ENCODE measurements at regions not wholly inside any gene's neighbourhood (a gene's known extent, or its start where the extent isn't known, plus 50 kb on each side); places are given as distances from the start of the nearest gene placed in this dataset.

GRCh38 chr10:61825628-61826027, 75.9 kb upstream of the ARID5B start:
- H3K4me1 ChIP-seq (ENCODE audit: insufficient read depth, low read length) = no peaks in the 10 kb centered on the region
- no peaks in the 10 kb centered on the region for H3K9me3 Mint-ChIP-seq
- H3K18ac ChIP-seq (ENCODE audit: insufficient read length, low read depth, low read length) = no peak overlapping the region
- no peaks in the 10 kb centered on the region for H4K20me1 ChIP-seq (ENCODE audit: control insufficient read depth, insufficient read depth, insufficient read length)
- no peak overlapping the region for H2BK20ac ChIP-seq (ENCODE audit: low read depth, low read length, poor library complexity, severe bottlenecking)
- no peak overlapping the region for H3K23ac ChIP-seq (ENCODE audit: insufficient read length, low read depth, low read length)
- H3K56ac ChIP-seq (ENCODE audit: insufficient read length, low read depth, low read length) = no peak overlapping the region
- no peak overlapping the region for H2BK15ac ChIP-seq (ENCODE audit: low read depth, low read length)
- no peaks in the 10 kb centered on the region for H3K79me2 ChIP-seq (ENCODE audit: insufficient read depth, low read length)
- H2AK5ac ChIP-seq (ENCODE audit: insufficient read length, low read length) = no peak overlapping the region
- no peak overlapping the region for H3K4ac ChIP-seq (ENCODE audit: low read depth, low read length)
- H3K27me3 ChIP-seq (ENCODE audit: insufficient read depth, low read length) = no peaks in the 10 kb centered on the region; the same call in 1 of the 2 replicates
- H2BK5ac ChIP-seq (ENCODE audit: insufficient read length, low read length) = no peak overlapping the region
- H3K36me3 Mint-ChIP-seq (ENCODE audit: insufficient read depth in 1 of 3, low read depth in 3 of 3) = no peaks in the 10 kb centered on the region
- no peak for TF ChIP-seq CTCF (conservative IDR thresholded peaks at IDR 0.05)
- no peaks in the 10 kb centered on the region for H3K23me2 ChIP-seq (ENCODE audit: insufficient read length, low read depth, low read length, poor library complexity, severe bottlenecking)
- no peak overlapping the region for H3K4me2 ChIP-seq (ENCODE audit: insufficient read depth, insufficient read length, low read length)
- H4K91ac ChIP-seq (ENCODE audit: insufficient read length, low read depth, low read length) = no peak overlapping the region
- H2AFZ ChIP-seq (ENCODE audit: low read length) = no peak overlapping the region
- no peak overlapping the region for H3K4me3 Mint-ChIP-seq
- no peaks in the 10 kb centered on the region for H3K79me1 ChIP-seq (ENCODE audit: insufficient read depth, low read depth, low read length, poor library complexity, severe bottlenecking)
- no peak overlapping the region for H2BK12ac ChIP-seq (ENCODE audit: insufficient read length, low read depth, low read length)
- H3K27ac ChIP-seq (ENCODE audit: insufficient read length, low read depth, low read length) = no peak overlapping the region
- no peak overlapping the region for H4K5ac ChIP-seq (ENCODE audit: insufficient read length, low read depth, low read length)
- no peak overlapping the region for H3T11ph ChIP-seq (ENCODE audit: low read length)
- peaks cover 7 to 9% of the 10 kb centered on the region in 2 experiments for H3K4me1 Mint-ChIP-seq
- WGBS (ENCODE audit: extremely low coverage, insufficient read length, low lambda C conversion rate) = no CpG with 5 or more reads among the region's 4 CpGs
- H3K9ac ChIP-seq (ENCODE audit: extremely low read depth, insufficient read length, low read length) = no peak overlapping the region
- H2BK120ac ChIP-seq (ENCODE audit: low read depth, low read length, poor library complexity, severe bottlenecking) = no peak overlapping the region
- no peak overlapping the region for H3K14ac ChIP-seq (ENCODE audit: insufficient read depth, low read length)
- no peak for DNase-seq
- no peak overlapping the region for H3K27ac Mint-ChIP-seq
- no peaks in the 10 kb centered on the region for H3K9me3 ChIP-seq (ENCODE audit: control insufficient read depth, low read depth, low read length)
- H4K8ac ChIP-seq (replicated peaks; ENCODE audit: insufficient read length, low read depth, low read length) = no peak overlapping the region
- H3K27me3 Mint-ChIP-seq (ENCODE audit: low read depth) = peaks cover 4% of the 10 kb centered on the region
